Effector memory CD4-positive, alpha-beta T cell (primary cell): ENCODE measurements at regions not wholly inside any gene's neighbourhood (a gene's known extent, or its start where the extent isn't known, plus 50 kb on each side); places are given as distances from the start of the nearest gene placed in this dataset.
"Not testable (repeated sequence)": the region's sequence is repeated elsewhere in the genome, so short reads cannot be mapped to it uniquely, and the experiment has no call there.

ENCODE experiments used
- DNase-seq, 3 donors: peaks; one replicate each; pipeline ENCODE4 v3.0.0-alpha.2; 2020
- H3K27ac ChIP-seq: 2 replicates; pipeline ENCODE4 v1.7.0; 2013; ENCODE audit warnings: mild to moderate bottlenecking, low read length, moderate library complexity; ENCODE audit not compliant: insufficient read depth, poor library complexity, severe bottlenecking
- H3K27me3 ChIP-seq: replicated peaks from 2 replicates; pipeline ENCODE4 v1.7.0; 2013; ENCODE audit warnings: mild to moderate bottlenecking, low read length; ENCODE audit not compliant: insufficient read depth, control insufficient read depth, poor library complexity, severe bottlenecking
- H3K36me3 ChIP-seq: 2 replicates; pipeline ENCODE4 v1.7.0; 2013; ENCODE audit warnings: mild to moderate bottlenecking, low read length, moderate library complexity; ENCODE audit not compliant: control insufficient read depth, insufficient read depth
- H3K4me1 ChIP-seq: 2 replicates; pipeline ENCODE4 v1.7.0; 2013; ENCODE audit warnings: low read length, mild to moderate bottlenecking; ENCODE audit not compliant: control insufficient read depth, insufficient read depth, poor library complexity, severe bottlenecking
- H3K4me3 ChIP-seq: 2 replicates; pipeline ENCODE4 v1.7.0; 2013; ENCODE audit warnings: low read length, low read depth, mild to moderate bottlenecking; ENCODE audit not compliant: insufficient read depth, poor library complexity, severe bottlenecking
- H3K9me3 ChIP-seq: 2 replicates; pipeline ENCODE4 v1.7.0; 2013; ENCODE audit warnings: mild to moderate bottlenecking, low read length, moderate library complexity; ENCODE audit not compliant: control insufficient read depth

- Histone ChIP-seq H3K27ac (no peak overlapping the region), H3K36me3 (no peaks in the 10 kb centered on the region), H3K9me3 (no peaks in the 10 kb centered on the region), H3K4me3 (no peak overlapping the region), H3K4me1 (no peaks in the 10 kb centered on the region), H3K27me3 (no peaks in the 10 kb centered on the region)
- DNase-seq: no peak
Observed at GRCh38 chr2:13818002-13818401, 814.5 kb upstream of the LRATD1 start.

GRCh38 chr2:13819896-13820295 lies 812.6 kb upstream of the LRATD1 start:
- Histone ChIP-seq H3K4me1 (no peaks in the 10 kb centered on the region), H3K4me3 (no peak overlapping the region), H3K27ac (no peak overlapping the region), H3K9me3 (no peaks in the 10 kb centered on the region), H3K27me3 (no peaks in the 10 kb centered on the region), H3K36me3 (no peaks in the 10 kb centered on the region)
- DNase-seq: no peak

- H3K4me1 ChIP-seq: no peaks in the 10 kb centered on the region
- no peaks in the 10 kb centered on the region for H3K27me3 ChIP-seq
- no peak for DNase-seq
- no peaks in the 10 kb centered on the region for H3K9me3 ChIP-seq
- no peak overlapping the region for H3K4me3 ChIP-seq
- H3K36me3 ChIP-seq: no peaks in the 10 kb centered on the region
- no peak overlapping the region for H3K27ac ChIP-seq
Observed at GRCh38 chr2:13821255-13821880, 811.1 kb upstream of the LRATD1 start.

GRCh38 chr2:13822365-13822764 lies 810.2 kb upstream of the LRATD1 start:
- no peak overlapping the region for H3K27ac ChIP-seq

GRCh38 chr2:13826314-13826853 lies 806.1 kb upstream of the LRATD1 start:
- H3K4me3 ChIP-seq: no peak overlapping the region
- H3K36me3 ChIP-seq: no peaks in the 10 kb centered on the region
- no peak for DNase-seq
- H3K27me3 ChIP-seq: no peaks in the 10 kb centered on the region
- H3K27ac ChIP-seq: no peak overlapping the region
- H3K4me1 ChIP-seq: no peaks in the 10 kb centered on the region
- no peaks in the 10 kb centered on the region for H3K9me3 ChIP-seq

More at GRCh38 chr2:13822365-13822764, 810.2 kb upstream of the LRATD1 start:
- no peaks in the 10 kb centered on the region for H3K4me1 ChIP-seq
- no peaks in the 10 kb centered on the region for H3K36me3 ChIP-seq
- no peaks in the 10 kb centered on the region for H3K27me3 ChIP-seq
- no peaks in the 10 kb centered on the region for H3K9me3 ChIP-seq
- DNase-seq: no peak
- no peak overlapping the region for H3K4me3 ChIP-seq

GRCh38 chr2:13858626-13859025 lies 773.9 kb upstream of the LRATD1 start:
- DNase-seq: no peak
- Histone ChIP-seq H3K27ac (no peak overlapping the region), H3K36me3 (no peaks in the 10 kb centered on the region)

GRCh38 chr2:13868275-13868674 lies 764.2 kb upstream of the LRATD1 start:
- not testable (repeated sequence) for H3K9me3 ChIP-seq, H3K4me3 ChIP-seq, H3K27me3 ChIP-seq, DNase-seq, H3K27ac ChIP-seq, H3K36me3 ChIP-seq, H3K4me1 ChIP-seq

More at GRCh38 chr2:13858626-13859025, 773.9 kb upstream of the LRATD1 start:
- Histone ChIP-seq H3K27me3 (no peaks in the 10 kb centered on the region), H3K4me3 (no peak overlapping the region), H3K4me1 (no peaks in the 10 kb centered on the region), H3K9me3 (no peaks in the 10 kb centered on the region)

GRCh38 chr2:13876491-13877037 lies 756.0 kb upstream of the LRATD1 start:
- no peak for DNase-seq
- no peaks in the 10 kb centered on the region for H3K4me1 ChIP-seq
- H3K36me3 ChIP-seq: no peaks in the 10 kb centered on the region
- no peak overlapping the region for H3K27ac ChIP-seq
- H3K4me3 ChIP-seq: no peak overlapping the region
- H3K27me3 ChIP-seq: no peaks in the 10 kb centered on the region
- no peaks in the 10 kb centered on the region for H3K9me3 ChIP-seq

GRCh38 chr2:13877571-13877970 lies 754.9 kb upstream of the LRATD1 start:
- Histone ChIP-seq H3K36me3 (no peaks in the 10 kb centered on the region), H3K4me3 (no peak overlapping the region), H3K4me1 (no peaks in the 10 kb centered on the region), H3K9me3 (no peaks in the 10 kb centered on the region), H3K27ac (no peak overlapping the region), H3K27me3 (no peaks in the 10 kb centered on the region)
- no peak for DNase-seq

- Histone ChIP-seq H3K4me1 (no peaks in the 10 kb centered on the region), H3K27ac (no peak overlapping the region), H3K27me3 (no peaks in the 10 kb centered on the region), H3K36me3 (no peaks in the 10 kb centered on the region), H3K4me3 (no peak overlapping the region), H3K9me3 (no peaks in the 10 kb centered on the region)
- no peak for DNase-seq
Observed at GRCh38 chr2:13884291-13884976, 748.1 kb upstream of the LRATD1 start.
